ENCODE measurements at regions not wholly inside any gene's neighbourhood (a gene's known extent, or its start where the extent isn't known, plus 50 kb on each side); places are given as distances from the start of the nearest gene placed in this dataset.

DNA sequence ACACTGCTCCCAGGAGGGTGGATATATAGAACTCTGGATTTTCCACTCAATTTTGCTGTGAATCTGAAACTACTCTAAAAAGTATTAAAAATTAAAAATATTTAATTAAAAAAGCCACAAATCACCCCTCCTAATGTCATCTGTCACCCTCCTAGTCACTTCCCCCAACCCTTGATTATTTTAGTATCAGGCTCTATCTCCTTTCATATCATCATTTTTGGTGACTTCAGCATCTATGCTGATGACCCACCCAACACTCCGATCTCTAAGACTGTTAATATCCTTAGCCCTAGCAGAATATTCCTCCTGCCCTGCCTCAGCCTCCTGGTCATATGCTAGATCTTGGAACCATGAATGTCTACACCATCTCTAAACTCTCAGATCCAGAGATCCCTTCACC is 128.3 kb upstream of the SLC1A4 start:
- no peaks in the 10 kb centered on the region for H3K27me3 ChIP-seq (ENCODE audit: low read depth)
- intact Hi-C loops (cut with micrococcal nuclease): loop anchor here (5.0 to 10.0 kb wide), 3 partner anchors 126 to 336 kb away; partner anchors contain the start of gene AFTPH
- H3K4me3 ChIP-seq: no peak overlapping the region
- peaks cover 56% of the 10 kb centered on the region for H3K4me1 ChIP-seq
- TF ChIP-seq, protein P1, sequence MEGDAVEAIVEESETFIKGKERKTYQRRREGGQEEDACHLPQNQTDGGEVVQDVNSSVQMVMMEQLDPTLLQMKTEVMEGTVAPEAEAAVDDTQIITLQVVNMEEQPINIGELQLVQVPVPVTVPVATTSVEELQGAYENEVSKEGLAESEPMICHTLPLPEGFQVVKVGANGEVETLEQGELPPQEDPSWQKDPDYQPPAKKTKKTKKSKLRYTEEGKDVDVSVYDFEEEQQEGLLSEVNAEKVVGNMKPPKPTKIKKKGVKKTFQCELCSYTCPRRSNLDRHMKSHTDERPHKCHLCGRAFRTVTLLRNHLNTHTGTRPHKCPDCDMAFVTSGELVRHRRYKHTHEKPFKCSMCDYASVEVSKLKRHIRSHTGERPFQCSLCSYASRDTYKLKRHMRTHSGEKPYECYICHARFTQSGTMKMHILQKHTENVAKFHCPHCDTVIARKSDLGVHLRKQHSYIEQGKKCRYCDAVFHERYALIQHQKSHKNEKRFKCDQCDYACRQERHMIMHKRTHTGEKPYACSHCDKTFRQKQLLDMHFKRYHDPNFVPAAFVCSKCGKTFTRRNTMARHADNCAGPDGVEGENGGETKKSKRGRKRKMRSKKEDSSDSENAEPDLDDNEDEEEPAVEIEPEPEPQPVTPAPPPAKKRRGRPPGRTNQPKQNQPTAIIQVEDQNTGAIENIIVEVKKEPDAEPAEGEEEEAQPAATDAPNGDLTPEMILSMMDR (IDR thresholded peaks at IDR 0.05; ENCODE audit: borderline replicate concordance): no peak
- H3K27ac ChIP-seq (replicated peaks): peak overlapping the region; percentile 99
- H3K9me3 ChIP-seq (replicated peaks): no peaks in the 10 kb centered on the region
- DNase-seq: no peak
- no peaks in the 10 kb centered on the region for H3K36me3 ChIP-seq

DNA sequence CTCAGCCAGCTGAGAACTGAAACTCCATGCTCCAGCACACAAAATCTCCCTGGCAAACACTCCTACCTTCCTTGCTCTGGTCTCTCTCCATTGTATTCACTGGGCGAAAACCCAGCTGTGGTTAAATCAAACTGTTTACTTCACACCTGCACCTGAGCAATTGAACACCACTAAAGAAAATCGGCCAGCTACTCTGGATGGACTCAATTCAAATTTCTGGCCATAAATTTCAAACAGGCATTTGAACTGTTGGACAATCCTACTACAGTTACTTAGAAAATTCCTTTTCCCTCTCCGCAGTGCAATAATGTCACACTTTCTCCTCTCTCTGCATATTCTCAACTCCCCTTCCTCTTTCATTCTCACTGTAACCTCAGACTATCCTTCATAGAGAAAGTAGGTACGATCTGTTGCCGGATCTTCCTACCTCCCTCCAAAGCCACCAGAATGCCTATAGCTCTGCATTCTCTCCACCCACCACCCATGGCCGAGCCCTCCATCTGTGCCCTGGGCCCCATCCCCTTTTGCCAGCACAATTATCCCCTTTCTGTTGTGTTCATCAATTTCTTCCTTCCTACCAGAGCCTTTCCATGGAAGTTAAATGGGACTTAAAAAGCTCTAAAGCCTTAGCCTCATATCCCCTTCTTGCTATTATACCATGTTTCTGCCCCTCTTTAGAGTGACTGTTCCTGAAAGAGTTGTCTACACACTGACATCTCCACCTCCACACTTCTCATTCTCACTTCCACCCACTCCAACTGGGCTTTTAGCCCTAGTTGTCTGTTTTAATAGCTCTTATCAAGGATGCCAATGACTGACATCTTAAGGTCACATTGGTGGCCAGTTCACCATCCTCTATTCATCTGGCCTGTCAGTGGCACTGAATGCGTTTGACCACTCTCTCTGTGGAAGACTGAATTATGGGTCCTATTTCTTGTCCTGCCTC is 127.5 kb upstream of the SLC1A4 start:
- H3K27ac ChIP-seq (replicated peaks): peak overlapping the region; percentile 99
- no peak for DNase-seq
- H3K4me3 ChIP-seq: no peak overlapping the region
- peaks cover 59% of the 10 kb centered on the region for H3K4me1 ChIP-seq
- TF ChIP-seq, protein P1 (IDR thresholded peaks at IDR 0.05; ENCODE audit: borderline replicate concordance): no peak
- no peaks in the 10 kb centered on the region for H3K27me3 ChIP-seq (ENCODE audit: low read depth)
- intact Hi-C loops (cut with micrococcal nuclease): loop anchor here (5.0 to 10.0 kb wide), 3 partner anchors 127 to 337 kb away; partner anchors contain the start of gene AFTPH
- H3K36me3 ChIP-seq: no peaks in the 10 kb centered on the region
- no peaks in the 10 kb centered on the region for H3K9me3 ChIP-seq (replicated peaks)

DNA sequence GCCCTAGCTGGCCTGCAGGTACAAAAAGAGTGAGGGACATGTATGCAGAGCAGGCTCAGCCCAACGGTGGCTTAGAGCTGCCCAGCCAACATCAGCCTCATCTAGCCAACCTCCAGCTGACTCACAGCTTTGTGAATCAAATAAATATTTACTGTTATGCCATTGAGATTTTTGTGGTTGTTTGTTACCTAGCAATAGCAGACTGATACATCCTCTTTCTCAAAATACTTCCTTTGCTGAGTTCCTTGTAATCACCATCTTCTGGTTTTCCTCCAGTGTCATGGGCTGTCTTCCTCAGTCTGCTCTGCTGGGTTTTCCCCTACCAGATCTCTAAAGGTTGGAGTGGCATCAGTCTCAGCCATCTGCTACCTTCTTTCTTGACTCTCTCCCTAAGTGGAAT is 126.6 kb upstream of the SLC1A4 start:
- H3K9me3 ChIP-seq (replicated peaks): no peaks in the 10 kb centered on the region
- peaks cover 50% of the 10 kb centered on the region for H3K4me1 ChIP-seq
- no peak overlapping the region for H3K4me3 ChIP-seq
- intact Hi-C loops (cut with micrococcal nuclease): loop anchor here (5.0 to 10.0 kb wide), 3 partner anchors 128 to 338 kb away; partner anchors contain the start of gene AFTPH
- H3K27me3 ChIP-seq (ENCODE audit: low read depth): peaks cover 3% of the 10 kb centered on the region
- TF ChIP-seq, protein P1 (IDR thresholded peaks at IDR 0.05; ENCODE audit: borderline replicate concordance): no peak
- no peak overlapping the region for H3K27ac ChIP-seq (replicated peaks)
- no peaks in the 10 kb centered on the region for H3K36me3 ChIP-seq
- no peak for DNase-seq

DNA sequence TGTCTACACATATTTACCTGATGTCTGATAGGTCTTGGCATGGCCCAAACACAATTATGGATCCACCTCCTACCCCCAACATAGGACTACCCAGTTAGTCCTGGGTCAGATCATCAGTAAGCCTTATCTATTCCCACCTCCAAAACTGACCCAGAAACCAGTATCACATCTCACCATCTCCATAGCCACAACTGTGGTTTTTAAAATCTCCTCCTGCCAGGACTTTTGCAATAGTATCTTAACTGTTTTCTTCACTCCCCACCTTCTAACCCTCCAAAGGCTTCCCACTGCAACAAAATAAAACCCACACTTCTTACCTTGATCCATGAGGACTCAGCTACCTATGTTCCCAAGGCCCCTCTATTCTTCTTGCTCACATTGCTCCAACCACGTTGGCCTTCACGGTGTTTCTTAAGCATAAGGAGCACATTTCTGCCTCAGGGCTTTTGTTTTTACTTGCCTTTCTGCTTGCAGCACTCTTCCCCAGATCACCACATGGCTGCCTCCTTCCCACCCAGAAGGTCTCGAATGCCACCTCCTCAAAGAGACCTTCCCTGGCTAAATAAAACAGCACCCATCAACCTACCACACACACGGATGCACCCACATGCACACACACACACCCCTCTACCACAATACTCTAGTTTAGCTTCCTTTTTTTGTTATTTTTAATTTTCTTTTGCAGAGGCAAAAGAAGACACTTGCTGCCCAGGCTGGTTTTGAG is 125.9 kb upstream of the SLC1A4 start:
- DNase-seq: no peak
- intact Hi-C loops (cut with micrococcal nuclease): loop anchor here (5.0 to 10.0 kb wide), 3 partner anchors 128 to 338 kb away; partner anchors contain the start of gene AFTPH

More for the DNA sequence above, 125.9 kb upstream of the SLC1A4 start:
- TF ChIP-seq, protein P1 (IDR thresholded peaks at IDR 0.05; ENCODE audit: borderline replicate concordance): no peak
- H3K9me3 ChIP-seq (replicated peaks): no peaks in the 10 kb centered on the region
- no peaks in the 10 kb centered on the region for H3K36me3 ChIP-seq
- H3K27ac ChIP-seq (replicated peaks): no peak overlapping the region
- no peak overlapping the region for H3K4me3 ChIP-seq
- H3K4me1 ChIP-seq: peaks cover 44% of the 10 kb centered on the region
- peaks cover 6% of the 10 kb centered on the region for H3K27me3 ChIP-seq (ENCODE audit: low read depth)
